ENCODE measurements at regions not wholly inside any gene's neighbourhood (a gene's known extent, or its start where the extent isn't known, plus 50 kb on each side); places are given as distances from the start of the nearest gene placed in this dataset.

DNA sequence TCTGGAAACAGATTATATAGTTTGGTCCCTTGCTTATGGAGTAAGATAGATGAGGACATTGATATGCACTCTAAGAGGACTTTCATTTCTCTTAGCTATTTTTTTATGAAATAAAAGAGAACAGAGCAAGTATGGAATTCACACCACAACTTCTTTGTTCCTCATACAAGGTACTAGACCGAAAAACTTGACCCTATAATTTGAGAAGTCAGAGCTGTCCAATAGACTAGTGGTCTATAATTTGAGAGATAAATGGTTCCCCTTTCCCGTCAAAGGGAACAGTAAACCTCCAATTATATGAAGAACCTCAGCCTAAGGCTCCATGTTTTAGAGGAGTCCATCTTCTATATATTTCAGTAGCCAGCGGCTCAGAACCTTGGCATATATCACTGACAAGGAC, 58.5 kb upstream of the HIF1A start:
- TF ChIP-seq GATA2 (IDR thresholded peaks at IDR 0.05; ENCODE audit: low read depth, low read length) (no peak), GATA3 (IDR thresholded peaks at IDR 0.05; ENCODE audit: low read depth, low read length) (no peak)

DNA sequence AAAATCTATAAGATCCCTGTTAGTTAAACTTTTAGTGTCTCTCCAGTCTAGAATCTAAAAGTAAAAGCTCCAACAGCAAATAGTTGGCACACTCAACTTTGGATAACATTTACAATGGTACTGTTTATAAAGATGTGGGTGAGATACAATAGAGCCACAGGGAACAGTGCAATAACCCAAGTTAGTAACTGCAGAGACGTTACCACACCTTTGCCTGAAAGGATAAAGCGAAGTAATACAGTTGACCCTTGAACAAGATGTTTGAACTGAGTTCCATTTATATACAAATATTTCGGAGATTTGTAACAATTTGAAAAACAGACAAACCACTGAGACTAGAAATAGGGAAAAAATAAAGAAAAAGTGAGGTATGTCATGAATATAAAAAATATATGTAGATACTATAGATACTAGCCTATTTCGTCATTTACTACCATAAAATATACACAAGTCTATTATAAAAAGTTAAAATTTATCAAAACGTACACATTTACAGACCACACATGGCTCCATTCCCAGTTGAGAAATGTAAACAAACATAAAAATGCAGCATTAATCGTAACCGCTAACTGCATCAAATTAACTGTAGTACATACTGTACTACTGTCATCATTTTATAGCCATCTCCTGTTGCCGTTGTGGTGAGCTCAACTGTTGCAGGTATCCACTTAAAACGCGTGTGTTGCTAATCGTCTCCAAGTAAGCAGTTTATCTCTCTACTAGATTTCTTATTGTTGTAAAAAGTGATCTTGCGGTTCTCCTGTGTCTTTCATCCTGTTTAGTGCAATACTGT, 56.5 kb upstream of the HIF1A start:
- TF ChIP-seq GATA2 (IDR thresholded peaks at IDR 0.05; ENCODE audit: low read depth, low read length) (no peak), GATA3 (IDR thresholded peaks at IDR 0.05; ENCODE audit: low read depth, low read length) (no peak)

DNA sequence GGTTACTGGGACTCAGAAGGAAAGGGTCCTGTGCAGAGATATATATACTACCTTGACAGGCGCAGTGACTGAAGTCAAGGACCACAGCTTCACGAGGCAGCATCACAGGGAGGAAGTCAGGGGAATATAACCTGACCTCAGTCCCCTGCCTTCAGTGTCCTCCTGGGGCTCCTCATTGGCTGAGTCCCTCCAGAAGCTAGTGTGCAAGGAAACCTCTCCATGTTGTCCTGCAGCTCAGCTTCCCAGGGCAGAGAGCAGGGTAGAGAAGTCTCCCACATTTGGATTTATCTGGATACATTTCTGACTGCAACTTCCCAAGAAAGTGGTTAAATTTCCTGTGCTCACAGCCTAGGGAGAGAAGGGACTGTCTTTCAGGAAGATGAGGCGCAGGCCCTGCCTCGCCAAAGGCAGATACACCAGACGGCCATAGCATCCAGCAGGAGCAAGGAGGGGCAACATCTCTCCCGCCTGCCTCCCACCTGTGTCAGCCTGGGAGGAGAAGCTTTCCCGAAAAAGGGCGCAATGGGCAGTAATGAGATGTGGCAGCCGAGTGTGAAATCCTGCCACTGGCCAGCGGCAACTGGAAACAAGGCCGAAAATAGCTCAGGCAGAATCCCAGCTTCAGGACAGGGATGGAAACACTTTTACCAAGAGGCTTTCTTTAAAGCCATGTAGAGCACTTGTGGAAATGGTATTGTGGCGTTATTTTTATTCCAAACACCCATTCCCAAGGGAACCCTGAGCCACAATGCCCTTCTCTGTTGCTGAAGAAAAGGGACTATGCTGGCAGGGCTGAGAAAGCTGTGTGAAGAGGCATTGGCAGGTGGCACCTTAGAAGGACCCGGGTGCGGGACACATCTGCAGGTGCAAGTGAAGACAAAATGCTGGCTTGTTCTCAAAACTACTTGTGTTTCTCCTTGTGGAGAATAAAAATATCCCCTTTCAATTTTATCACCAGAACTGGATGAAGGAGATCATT, 54.9 kb upstream of the HIF1A start:
- TF ChIP-seq GATA2 (IDR thresholded peaks at IDR 0.05; ENCODE audit: low read depth, low read length): no peak
- TF ChIP-seq GATA3 (IDR thresholded peaks at IDR 0.05; ENCODE audit: low read depth, low read length): no peak

DNA sequence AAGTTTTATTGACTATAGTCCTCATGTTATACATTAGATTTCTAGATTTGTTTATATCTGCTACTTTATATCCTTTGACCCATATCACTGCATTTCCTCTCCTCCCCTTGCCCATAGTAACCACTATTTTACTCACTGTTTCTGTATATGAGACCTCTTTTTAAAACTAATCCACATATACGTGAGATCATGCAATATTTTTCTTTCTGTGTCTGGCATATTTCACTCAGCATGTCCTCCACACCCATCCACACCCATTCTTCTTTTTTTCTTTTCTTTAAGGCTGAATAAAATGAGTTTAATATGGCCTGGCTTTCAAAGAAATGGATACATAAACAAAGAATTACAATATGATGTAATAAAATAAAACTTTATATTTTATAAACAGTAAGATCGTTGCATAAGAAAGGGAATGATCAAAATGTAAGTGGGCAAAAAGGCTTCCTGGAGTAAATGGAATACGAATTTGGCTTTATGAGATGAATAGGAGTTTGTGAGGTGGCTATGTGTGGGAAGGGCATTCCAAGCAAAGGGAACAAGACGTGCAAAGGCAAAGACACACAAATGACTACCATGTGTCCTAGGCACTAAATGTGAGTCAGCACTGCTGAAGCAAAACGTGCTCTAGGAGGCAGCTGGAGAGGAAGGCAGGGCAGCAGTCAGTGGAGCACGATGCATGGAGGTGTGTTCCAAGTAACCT, 53.2 kb upstream of the HIF1A start:
- no peak for TF ChIP-seq GATA2 (IDR thresholded peaks at IDR 0.05; ENCODE audit: low read depth, low read length)
- no peak for TF ChIP-seq GATA3 (IDR thresholded peaks at IDR 0.05; ENCODE audit: low read depth, low read length)

DNA sequence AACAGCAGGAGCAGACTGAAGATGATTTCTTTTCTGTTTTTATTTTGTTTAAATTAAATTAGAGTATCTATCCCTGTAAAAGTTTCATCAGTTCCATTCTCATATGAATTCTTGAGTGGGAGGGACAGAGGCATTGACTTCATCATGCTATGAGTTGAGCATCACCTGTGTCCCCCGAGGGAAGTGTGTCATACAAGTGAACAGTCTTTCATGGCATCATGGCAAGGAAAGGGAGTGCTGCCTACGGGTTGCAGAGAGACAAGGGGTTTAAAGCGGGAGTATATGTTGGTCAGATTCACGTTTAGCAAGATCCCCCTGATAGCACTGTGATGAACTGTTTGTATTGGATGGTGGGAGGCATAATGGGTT, 52.7 kb upstream of the HIF1A start:
- TF ChIP-seq GATA2 (IDR thresholded peaks at IDR 0.05; ENCODE audit: low read depth, low read length): no peak
- no peak for TF ChIP-seq GATA3 (IDR thresholded peaks at IDR 0.05; ENCODE audit: low read depth, low read length)

DNA sequence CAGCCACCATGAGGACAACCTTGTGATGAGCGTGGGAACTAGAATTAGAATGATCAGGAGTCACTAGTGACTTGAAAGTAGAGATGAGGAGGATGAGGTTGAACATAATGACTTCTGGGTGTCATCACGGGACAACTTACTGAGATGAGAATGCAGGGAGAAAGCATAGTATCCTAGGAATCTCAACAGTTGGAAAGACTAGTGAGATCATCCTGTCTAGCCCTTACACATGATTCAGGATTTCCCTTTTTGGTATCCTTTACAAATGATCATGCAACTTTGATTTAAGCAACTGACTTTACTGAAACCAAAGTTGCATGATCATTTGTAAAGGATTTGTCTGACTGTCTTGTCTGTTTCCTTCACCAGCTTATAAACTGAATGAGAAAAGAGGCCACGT, 51.8 kb upstream of the HIF1A start:
- TF ChIP-seq GATA2 (IDR thresholded peaks at IDR 0.05; ENCODE audit: low read depth, low read length): no peak
- TF ChIP-seq GATA3 (IDR thresholded peaks at IDR 0.05; ENCODE audit: low read depth, low read length): no peak

DNA sequence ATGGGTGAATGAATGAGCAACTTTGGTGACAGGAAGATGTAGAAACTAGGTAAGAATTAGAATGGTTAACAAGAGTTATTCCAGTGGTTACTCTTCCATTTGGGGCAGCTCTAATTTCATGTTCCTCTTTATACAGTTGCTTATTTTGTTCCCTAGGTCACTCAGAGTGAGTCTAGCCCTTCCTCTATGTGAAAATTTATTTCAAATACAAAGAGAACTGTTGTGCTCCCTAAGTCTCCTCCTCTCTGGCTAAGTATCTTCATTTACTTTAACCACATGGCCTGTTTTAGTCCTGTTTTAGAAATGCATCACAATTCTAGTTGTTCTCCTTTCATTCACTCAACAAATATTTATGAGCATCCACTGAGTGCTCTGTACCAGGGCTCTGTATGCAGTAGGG, 51.1 kb upstream of the HIF1A start:
- TF ChIP-seq GATA2 (IDR thresholded peaks at IDR 0.05; ENCODE audit: low read depth, low read length) (no peak), GATA3 (IDR thresholded peaks at IDR 0.05; ENCODE audit: low read depth, low read length) (no peak)

DNA sequence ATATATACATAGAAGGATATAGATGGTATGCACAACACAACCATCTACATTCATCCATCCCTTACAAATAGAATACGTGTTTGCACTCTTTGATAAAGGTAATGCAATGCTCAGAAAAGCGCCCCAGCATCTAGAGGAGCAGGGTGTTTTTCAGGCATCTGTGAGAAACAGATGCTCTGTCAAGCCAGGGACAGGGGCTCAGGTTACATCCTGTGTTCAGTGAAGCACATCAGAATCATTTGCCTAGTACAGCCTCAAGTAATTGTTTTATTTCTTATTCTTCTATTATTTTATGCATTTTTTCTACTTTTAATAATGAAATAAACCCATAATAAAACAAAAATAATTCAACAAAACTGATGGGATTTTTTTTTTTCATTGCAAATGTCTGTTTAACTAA, 50.5 kb upstream of the HIF1A start:
- TF ChIP-seq GATA2 (IDR thresholded peaks at IDR 0.05; ENCODE audit: low read depth, low read length): no peak
- no peak for TF ChIP-seq GATA3 (IDR thresholded peaks at IDR 0.05; ENCODE audit: low read depth, low read length)

DNA sequence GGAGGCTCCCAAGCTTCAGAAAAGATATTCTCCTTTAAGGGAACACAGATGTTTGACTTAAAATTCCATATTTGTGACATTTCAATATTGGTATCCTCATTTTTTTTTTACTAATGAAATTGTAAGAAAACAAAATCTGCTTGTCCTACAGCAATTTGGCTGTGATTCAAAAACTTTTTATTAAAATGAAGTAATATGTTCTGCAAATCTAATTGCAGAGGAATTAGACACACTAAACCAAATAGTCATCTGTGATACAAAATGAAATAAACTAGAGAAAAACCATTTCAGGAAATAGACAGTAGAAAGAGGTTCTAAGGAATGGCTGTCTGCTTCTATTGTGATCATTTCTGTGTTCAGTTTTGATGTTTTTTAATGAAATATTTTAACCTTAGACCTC, 50.1 kb upstream of the HIF1A start:
- TF ChIP-seq GATA2 (IDR thresholded peaks at IDR 0.05; ENCODE audit: low read depth, low read length) (no peak), GATA3 (IDR thresholded peaks at IDR 0.05; ENCODE audit: low read depth, low read length) (no peak)
